Frontal cortex (tissue), 3 donors: ENCODE measurements at regions not wholly inside any gene's neighbourhood (a gene's known extent, or its start where the extent isn't known, plus 50 kb on each side); places are given as distances from the start of the nearest gene placed in this dataset.
"Not testable (repeated sequence)": the region's sequence is repeated elsewhere in the genome, so short reads cannot be mapped to it uniquely, and the experiment has no call there.

Source experiments
- DNase-seq, 2 donors: peaks; one replicate each; pipeline ENCODE4 v3.0.0; 2012; ENCODE audit warnings: low spot score in 2 of 2
- FAIRE-seq: peaks from 2 replicates; lab custom pipeline; 2012; peaks lifted over from hg19 to GRCh38; lab: Jason Lieb, UNC
- donor health status: control.
- donor health status: control.
- donor health status: control.

- FAIRE-seq (no peak), DNase-seq (no peak)
These were observed 87.6 kb upstream of the SGK1 start for GRCh38 chr6:134405386-134406087.

GRCh38 chr6:134403312-134403711 is 85.4 kb upstream of the SGK1 start:
- not testable (repeated sequence) for DNase-seq, FAIRE-seq

GRCh38 chr6:134402372-134402984 is 84.6 kb upstream of the SGK1 start:
- no peak for FAIRE-seq

GRCh38 chr6:134400941-134401340 is 83.0 kb upstream of the SGK1 start:
- no peak for FAIRE-seq
- no peak for DNase-seq

More at GRCh38 chr6:134402372-134402984, 84.6 kb upstream of the SGK1 start:
- DNase-seq, result no peak

GRCh38 chr6:134398453-134398852 is 80.5 kb upstream of the SGK1 start:
- FAIRE-seq, result no peak

GRCh38 chr6:134397676-134398075 is 79.8 kb upstream of the SGK1 start:
- FAIRE-seq (no peak), DNase-seq (no peak)

More at GRCh38 chr6:134398453-134398852, 80.5 kb upstream of the SGK1 start:
- no peak for DNase-seq

DNA sequence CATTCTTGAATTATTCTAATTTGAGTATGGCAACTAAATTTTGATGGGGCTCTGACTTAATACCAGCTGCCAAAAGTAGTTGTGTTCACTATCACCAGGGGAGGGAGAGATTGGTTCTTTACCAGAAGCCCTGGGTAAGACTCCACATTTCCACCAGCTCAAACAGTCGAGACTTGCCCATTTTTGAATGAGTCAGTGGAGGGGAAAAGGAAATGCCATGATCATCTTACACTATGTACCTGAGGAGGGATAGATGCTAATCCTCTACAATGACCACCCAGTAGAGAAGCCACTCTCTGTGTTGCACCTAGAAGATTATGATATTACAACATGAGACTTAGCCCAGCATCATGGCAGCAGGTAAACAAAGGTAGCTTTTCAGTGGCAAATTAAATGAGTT is 77.0 kb upstream of the SGK1 start:
- DNase-seq (no peak), FAIRE-seq (no peak)

- FAIRE-seq (no peak), DNase-seq (no peak)
These were observed 76.3 kb upstream of the SGK1 start for GRCh38 chr6:134394208-134394607.

- no peak for FAIRE-seq
These were observed 73.3 kb upstream of the SGK1 start for GRCh38 chr6:134391205-134391604.

GRCh38 chr6:134389658-134390057 is 71.7 kb upstream of the SGK1 start:
- FAIRE-seq, result no peak
- DNase-seq, result no peak

More at GRCh38 chr6:134391205-134391604, 73.3 kb upstream of the SGK1 start:
- no peak for DNase-seq

DNA sequence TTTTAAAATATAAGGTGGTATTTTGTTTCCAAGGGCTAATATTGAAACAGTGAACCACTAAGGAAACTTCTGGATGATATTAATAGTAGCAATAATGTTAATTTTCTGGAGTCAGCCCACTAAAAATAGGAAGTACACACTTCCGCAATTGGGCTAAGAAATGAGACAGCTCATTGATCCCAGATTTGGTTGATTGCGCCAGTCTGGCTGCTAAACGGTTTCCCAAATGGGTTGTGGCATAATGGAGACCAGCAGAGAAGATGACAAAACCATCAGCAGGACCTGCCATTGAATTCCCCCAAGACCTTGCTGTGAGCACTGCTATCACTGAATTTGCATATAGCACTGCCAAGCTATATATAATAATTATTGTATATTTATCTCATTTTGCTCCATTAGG is 71.2 kb upstream of the SGK1 start:
- DNase-seq (no peak), FAIRE-seq (no peak)

DNA sequence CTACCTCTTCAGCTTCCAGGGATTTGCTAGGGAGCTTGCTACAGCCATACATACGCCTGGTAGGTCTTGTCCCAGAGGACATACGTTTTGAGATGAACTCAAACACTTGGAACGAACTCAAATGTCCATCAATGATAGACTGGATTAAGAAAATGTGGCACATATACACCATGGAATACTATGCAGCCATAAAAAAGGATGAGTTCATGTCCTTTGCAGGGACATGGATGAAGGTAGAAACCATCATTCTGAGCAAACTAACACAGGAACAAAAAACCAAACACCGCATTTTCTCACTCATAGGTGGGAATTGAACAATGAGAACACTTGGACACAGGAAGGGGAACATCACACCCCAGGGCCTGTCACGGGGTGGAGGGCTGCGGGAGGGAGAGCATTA is 68.6 kb upstream of the SGK1 start:
- not testable (repeated sequence) for FAIRE-seq, DNase-seq

DNA sequence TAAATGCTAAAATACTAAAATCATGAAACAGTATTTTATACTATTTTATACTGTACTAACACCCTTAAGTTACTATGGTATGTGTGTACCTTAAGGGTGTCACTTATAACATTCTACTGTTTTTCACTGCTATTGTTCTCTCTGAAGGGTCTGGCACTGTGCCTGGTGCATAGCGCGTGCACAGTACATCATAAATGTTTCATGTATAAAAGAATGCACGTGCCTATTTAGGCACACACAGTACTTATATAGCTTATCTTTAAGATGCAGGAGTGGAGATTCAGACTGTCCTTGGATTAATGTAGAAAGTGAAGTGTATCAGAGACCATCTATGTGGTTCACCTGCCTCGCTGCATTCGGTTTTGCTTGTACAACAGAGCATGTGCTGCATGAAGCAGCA is 64.0 kb upstream of the SGK1 start:
- no peak for DNase-seq
- FAIRE-seq, result no peak

- FAIRE-seq (no peak), DNase-seq (no peak)
These were observed 61.7 kb upstream of the SGK1 start for GRCh38 chr6:134379599-134379998.

DNA sequence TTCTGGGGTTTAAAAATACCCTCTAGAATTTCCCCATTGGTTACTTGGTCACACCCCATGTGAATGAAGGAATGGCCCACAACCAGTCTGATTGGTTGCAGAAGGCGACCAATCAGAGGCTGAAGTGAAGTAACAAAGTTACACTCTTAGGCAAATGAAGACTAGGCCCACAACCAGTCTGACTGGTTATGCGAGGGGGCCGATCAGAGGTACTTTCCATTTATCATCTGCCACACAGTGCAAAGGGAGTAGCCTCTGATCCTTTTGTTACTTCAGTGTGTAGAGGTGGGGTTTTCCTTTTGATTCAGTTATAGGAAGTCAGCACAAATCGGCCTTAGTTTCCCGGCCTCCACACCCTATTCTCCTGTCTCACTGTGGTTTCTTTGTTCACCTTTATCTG is 61.2 kb upstream of the SGK1 start:
- DNase-seq (no peak), FAIRE-seq (no peak)

GRCh38 chr6:134378426-134378825 is 60.5 kb upstream of the SGK1 start:
- DNase-seq (no peak), FAIRE-seq (no peak)

DNA sequence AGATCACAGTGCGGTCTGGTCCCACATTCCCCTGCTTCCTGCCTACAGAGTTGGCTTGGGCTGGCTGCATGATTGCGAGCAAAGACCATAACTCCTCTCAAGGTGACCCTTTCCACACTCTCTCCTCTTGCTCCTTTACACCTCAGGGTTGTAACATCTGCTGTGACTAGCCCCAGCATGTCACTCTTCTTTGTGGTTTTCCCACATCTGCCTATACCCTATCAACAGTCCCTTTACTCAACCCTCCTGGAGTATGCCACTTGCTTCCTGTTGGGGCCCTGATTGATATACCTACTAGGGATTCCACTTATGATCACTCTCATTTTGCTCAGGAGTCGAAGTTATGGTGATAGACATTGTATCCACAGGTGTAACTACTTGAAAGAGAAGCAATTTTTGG is 58.9 kb upstream of the SGK1 start:
- no peak for FAIRE-seq

DNA sequence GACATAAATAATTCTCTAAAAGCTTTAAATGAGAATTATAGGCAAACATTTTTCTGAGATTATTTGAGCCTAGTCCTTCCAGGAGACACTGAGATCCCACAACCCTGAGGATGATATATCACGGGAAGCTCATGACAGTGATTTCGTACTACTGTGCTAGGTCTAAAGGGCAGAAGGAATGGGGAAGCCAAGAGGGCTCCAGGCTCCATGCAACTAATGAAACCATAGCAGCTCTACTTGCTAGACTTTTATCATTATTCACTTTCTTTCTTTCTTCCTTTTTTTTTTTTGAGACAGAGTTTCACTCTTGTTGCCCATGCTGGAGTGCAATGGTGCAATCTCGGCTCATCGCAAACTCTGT is 57.3 kb upstream of the SGK1 start:
- DNase-seq (no peak), FAIRE-seq (no peak)

More for the DNA sequence above, 58.9 kb upstream of the SGK1 start:
- DNase-seq, result no peak

DNA sequence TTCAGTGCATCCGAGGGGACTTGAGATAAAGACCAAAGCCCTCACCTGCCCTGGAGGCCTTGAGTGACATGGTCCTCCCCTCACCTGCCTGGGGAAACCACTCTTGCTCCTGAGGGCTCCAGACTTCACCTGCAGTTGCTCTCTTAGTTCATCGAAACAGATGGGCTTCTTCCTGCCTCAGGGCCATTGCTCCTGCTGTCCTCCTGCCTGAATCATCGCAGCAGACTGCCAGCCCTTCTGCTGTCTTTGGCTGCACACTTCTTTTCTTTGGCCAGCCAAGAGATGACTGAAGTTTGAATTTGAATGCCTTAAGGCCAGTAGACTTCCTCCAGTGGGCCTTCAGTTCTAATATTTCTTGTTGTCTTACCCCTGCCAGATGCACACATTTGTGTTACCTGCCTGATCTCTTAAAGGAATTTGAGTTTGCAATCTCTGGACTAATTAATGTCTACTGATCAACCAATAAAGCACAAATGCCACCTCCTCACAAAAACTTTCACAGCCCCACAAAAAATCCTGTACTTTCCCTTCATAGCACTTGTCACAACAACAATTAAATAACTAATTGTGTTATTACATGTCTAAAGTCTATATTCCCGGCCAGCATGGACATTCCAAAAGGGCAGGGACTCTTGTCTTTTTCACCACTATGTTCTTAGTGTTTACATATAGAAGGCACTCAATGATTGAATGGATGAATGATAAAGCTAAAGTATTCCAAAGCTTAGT is 56.7 kb upstream of the SGK1 start:
- FAIRE-seq, result no peak
- no peak for DNase-seq

GRCh38 chr6:134373993-134374392 is 56.1 kb upstream of the SGK1 start:
- DNase-seq, result no peak
- FAIRE-seq, result no peak

DNA sequence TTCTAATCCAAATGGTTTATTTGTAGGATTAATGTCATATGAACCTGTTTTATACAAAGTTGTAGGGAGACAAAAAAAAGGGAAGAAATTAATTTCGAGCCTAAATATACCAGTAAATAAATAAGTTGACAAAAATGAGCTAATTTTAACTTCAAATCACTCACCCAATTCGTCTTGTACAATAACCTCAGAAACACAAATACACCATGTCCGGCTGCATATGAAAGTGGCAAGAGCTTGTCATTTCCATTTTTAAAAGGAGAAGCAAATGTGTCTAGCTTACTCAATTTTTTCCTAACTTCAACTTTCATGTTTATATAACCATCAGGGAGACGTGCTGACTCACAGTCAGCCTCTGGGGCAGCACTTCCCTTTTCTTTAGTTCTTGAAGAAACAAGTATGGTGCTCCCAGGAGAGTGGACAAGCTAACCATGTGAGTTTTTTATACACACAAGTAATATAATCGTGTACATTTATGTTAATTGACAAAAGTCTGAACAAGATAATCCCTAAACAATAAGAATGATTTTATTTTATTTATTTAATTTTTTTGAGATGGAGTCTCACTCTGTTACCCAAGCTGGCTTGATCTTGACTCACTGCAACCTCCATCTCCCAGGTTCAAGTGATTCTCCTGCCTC is 55.5 kb upstream of the SGK1 start:
- DNase-seq (peak in 1 of 2 donors; percentile 19), FAIRE-seq (no peak)
